ENCODE measurements at regions not wholly inside any gene's neighbourhood (a gene's known extent, or its start where the extent isn't known, plus 50 kb on each side); places are given as distances from the start of the nearest gene placed in this dataset.

DNA sequence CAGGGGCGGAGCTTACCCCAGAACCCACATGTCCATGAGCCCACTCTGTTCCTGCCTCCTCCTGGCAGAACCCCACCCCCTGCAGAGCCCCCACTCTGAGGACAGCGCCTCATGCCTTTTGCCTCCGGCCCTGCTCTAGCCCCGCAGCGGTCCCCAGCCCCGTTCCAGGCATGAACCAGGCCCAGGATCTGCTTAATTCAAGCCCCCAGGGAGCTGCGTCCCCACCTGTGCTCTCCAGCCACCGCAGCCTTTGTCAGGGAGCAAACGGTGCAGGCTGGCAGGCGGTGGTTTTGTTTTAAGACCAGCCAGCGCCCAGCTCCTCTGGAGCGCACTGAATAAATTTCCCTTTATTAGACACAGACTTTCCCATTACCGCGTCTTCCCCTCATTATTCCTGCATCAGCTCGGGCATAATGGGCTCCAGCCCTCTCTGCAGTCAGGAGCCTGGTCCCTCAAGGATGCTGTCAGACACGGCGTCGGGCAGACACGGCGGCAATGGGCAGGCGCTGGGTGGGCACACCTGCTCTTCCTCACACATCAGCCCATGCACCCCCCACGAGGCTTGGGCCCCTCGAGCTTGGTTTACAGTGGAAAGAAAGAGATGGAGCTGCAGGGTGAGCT lies 137.6 kb downstream of the OLFM1 start:
- no peak overlapping the region for H3K4me3 ChIP-seq (ENCODE audit: control insufficient read depth, low read depth, low read length)
- TF ChIP-seq, protein P1, sequence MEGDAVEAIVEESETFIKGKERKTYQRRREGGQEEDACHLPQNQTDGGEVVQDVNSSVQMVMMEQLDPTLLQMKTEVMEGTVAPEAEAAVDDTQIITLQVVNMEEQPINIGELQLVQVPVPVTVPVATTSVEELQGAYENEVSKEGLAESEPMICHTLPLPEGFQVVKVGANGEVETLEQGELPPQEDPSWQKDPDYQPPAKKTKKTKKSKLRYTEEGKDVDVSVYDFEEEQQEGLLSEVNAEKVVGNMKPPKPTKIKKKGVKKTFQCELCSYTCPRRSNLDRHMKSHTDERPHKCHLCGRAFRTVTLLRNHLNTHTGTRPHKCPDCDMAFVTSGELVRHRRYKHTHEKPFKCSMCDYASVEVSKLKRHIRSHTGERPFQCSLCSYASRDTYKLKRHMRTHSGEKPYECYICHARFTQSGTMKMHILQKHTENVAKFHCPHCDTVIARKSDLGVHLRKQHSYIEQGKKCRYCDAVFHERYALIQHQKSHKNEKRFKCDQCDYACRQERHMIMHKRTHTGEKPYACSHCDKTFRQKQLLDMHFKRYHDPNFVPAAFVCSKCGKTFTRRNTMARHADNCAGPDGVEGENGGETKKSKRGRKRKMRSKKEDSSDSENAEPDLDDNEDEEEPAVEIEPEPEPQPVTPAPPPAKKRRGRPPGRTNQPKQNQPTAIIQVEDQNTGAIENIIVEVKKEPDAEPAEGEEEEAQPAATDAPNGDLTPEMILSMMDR (conservative IDR thresholded peaks at IDR 0.05; ENCODE audit: control insufficient read depth, insufficient read depth, low read depth, low read length) = no peak
- no peak for DNase-seq (ENCODE audit: low read depth)

DNA sequence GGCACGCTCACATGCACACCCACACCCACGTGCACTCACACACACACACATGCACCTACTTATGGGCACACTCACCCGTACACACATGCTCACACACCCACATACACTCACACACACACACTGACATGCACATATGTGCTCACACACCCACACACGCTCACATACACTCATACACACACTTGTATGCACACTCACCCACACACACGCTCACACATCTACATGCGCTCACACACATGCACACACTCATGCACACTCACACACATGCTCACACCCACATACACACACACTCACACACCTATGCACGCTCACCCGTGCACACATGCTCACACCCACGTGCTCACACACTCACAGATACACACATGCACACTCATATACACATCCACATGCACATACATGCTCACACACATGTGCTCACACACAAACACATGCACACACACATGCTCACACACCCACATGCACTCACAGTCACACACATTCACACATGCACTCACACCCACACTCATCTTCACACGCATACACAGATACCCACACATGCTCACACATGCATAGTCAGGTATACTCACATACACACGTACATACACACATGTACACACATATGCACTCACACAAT lies 138.3 kb downstream of the OLFM1 start:
- TF ChIP-seq, protein P1 (conservative IDR thresholded peaks at IDR 0.05; ENCODE audit: control insufficient read depth, insufficient read depth, low read depth, low read length) = no peak
- H3K4me3 ChIP-seq (ENCODE audit: control insufficient read depth, low read depth, low read length) = no peak overlapping the region
- no peak for DNase-seq (ENCODE audit: low read depth)

DNA sequence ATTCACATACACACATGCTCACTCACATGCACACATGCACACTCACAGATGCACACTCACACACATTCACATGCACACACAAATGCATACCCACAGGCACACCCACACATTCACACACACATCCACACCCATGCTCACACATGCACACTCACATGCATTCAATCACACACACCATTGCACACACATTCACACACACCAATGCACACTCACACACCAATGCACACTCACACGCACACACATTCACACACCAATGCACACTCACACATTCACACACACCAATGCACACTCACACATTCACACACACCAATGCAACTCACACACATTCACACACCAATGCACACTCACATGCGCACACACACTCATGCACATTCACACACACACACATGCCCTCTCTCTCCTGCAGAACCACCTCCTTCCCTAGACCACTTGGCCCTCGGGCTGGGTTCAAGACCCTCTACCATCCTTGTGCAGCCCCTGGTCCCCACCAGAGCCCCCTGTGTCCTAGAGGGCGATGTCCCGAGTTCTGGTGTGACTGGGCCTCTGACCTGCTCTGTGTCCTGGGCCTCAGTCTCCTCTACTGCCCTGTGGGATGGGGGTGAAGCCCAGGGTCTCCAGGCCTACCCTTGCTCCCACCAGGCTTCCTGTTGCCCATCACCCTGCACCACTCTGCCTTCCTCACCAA lies 139.0 kb downstream of the OLFM1 start:
- no peak for DNase-seq (ENCODE audit: low read depth)
- TF ChIP-seq, protein P1 (conservative IDR thresholded peaks at IDR 0.05; ENCODE audit: control insufficient read depth, insufficient read depth, low read depth, low read length) = no peak
- H3K4me3 ChIP-seq (ENCODE audit: control insufficient read depth, low read depth, low read length) = no peak overlapping the region

DNA sequence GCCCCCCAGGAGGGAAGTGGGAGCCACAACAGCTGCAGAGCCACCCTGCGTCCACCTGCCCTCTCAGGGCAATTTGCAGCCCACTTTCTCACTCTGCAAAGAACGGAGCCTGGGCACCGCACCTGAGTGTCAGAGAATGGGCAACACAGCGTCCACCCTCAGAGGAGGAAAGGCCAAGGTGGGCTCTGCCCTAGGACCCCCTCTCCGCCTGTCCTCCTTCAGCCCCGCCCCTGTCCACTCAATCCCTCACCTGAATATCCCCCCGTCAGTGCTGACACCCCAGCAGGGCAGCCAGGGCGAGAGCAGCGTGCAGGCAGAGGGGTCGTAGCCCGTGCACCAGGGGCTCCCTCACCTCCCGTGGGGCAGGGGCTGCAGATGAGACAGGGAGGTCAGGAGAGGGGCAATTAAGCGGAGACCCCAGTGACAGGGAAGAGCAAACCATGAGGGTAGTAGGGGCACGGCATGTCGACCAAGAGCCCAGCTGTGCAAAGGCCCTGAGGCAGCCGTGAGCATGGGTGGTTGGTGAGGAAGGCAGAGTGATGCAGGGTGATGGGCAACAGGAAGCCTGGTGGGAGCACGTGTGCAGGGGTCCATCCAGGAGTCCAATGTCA lies 140.3 kb downstream of the OLFM1 start:
- no peak overlapping the region for H3K4me3 ChIP-seq (ENCODE audit: control insufficient read depth, low read depth, low read length)
- TF ChIP-seq, protein P1 (conservative IDR thresholded peaks at IDR 0.05; ENCODE audit: control insufficient read depth, insufficient read depth, low read depth, low read length) = no peak
- DNase-seq (ENCODE audit: low read depth) = no peak

DNA sequence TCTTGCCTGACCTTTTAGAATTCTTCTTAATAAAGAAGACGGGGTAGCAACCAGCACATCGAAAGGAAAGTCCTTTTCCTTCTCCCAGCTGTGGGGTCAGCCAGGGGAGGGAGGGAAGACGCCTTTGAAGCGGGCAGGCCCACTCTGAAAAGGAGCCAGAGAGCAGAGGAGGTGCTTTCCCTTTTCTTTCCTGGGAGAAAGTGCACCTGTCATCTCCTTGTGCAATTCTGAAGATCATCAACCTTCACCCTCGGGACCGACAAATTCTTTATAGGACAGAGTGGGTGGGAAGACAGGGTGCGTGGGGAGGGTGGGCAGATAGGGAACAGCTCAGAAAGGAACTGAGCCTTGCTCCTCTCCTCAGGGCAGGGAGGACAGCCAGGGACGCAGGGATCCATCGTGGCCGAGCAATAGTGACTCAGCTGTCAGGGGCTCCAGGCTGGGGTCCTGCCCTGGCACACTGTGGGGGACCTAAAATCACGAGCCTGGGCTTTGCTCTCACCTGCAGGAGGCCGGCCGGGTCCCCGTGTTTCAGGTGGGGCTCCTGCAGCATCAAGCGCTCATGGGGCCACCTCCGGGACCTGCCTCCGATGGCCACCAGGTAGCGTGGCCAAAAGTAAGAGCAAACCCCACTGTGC lies 141.0 kb downstream of the OLFM1 start:
- H3K4me3 ChIP-seq (ENCODE audit: control insufficient read depth, low read depth, low read length) = no peak overlapping the region
- TF ChIP-seq, protein P1 (conservative IDR thresholded peaks at IDR 0.05; ENCODE audit: control insufficient read depth, insufficient read depth, low read depth, low read length) = no peak
- no peak for DNase-seq (ENCODE audit: low read depth)

DNA sequence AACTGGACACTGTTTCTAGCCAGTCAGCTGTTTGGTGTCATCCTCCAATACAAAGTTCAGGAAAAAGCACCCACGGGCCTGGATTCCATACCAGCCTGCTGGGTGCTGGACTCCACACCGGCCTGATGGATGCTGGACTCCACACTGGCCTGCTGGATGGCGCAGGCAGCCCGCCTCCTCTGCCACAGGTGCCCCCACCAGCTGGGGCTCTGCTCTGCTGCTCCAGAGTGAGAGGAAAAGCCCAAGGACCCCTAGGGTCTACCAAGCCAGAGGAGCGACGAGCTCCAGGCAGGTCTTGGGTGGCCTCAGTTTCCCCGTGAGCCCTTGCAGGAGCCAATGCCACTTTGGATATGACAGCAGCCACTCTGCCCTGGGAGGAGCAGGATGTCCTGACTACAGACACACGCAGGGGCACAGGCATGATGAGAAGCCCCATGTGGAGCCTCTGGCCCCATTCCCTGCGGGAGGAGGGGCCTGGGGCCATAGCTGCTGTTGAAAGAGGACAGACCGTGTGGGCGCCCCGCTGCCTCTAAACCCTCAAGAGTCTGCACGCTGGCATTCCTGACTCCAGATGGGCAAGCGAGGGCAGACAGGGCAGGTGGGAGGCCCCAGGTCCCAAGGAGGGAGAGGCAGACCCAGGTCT lies 141.6 kb downstream of the OLFM1 start:
- no peak for DNase-seq (ENCODE audit: low read depth)
- TF ChIP-seq, protein P1 (conservative IDR thresholded peaks at IDR 0.05; ENCODE audit: control insufficient read depth, insufficient read depth, low read depth, low read length) = no peak
- H3K4me3 ChIP-seq (ENCODE audit: control insufficient read depth, low read depth, low read length) = no peak overlapping the region

Data from fibroblast of mammary gland (primary cell).